ENCODE measurements at regions not wholly inside any gene's neighbourhood (a gene's known extent, or its start where the extent isn't known, plus 50 kb on each side); places are given as distances from the start of the nearest gene placed in this dataset.

DNA sequence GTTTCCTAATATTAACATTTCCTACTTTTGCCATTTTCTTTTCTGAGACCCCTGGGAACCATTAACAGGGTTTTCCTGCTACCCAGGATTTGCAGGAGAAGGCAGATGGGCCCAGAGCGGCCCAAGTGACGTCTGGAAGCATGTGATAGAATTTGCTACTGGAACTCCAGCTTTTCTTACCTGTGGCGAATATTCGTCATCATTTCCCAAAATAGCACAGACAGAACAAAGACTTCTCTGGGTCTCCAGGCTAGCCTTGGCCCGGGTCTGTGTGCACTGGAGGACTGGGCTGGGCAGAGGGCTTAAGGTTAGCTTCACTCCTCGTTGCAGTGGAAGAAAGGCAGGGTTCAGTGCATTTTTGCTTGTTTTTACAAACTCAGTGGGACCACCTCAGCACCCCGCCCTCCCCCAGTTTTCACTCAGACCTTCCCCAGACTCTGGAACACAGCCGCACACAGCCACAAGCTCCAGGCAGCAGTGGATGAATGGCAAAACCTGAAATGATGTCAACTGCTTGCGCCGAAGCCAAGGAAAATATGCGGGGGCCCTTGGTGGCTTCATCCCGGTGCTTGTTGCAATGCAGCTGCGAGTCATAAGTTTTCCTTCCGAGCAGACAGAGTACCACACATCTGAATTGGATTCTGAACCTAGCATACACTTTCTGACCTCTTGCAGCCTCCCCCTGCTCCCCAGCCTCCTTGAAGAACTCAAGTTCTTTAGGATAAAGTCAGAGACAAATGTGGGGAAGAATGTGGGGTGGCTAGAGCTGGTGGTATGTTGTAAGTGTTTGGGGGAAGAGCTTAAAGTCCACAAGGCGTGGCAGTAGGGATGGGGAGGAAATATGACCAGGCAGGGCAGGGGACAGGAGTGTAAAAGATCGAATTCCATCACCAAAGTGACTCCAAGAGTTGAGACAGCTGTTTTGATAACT is 586.0 kb downstream of the CCDC171 start:
- no peak overlapping the region for H3K4me3 ChIP-seq (ENCODE audit: low read length)
- H3K27ac ChIP-seq (ENCODE audit: low read length) = no peak overlapping the region
- no peaks in the 10 kb centered on the region for H3K9me3 ChIP-seq (ENCODE audit: insufficient read depth, low read depth, low read length)
- H3K27me3 ChIP-seq (ENCODE audit: insufficient read depth, low read length) = 0 out of 2 replicates have a peak, but pooled peaks cover 4% of the 10 kb centered on the region
- no peaks in the 10 kb centered on the region for H3K4me1 ChIP-seq (ENCODE audit: insufficient read depth, low read length)
- no peak overlapping the region for H3K9ac ChIP-seq (ENCODE audit: low read depth, low read length)
- no peaks in the 10 kb centered on the region for H3K36me3 ChIP-seq (ENCODE audit: insufficient read depth, low read depth, low read length)

DNA sequence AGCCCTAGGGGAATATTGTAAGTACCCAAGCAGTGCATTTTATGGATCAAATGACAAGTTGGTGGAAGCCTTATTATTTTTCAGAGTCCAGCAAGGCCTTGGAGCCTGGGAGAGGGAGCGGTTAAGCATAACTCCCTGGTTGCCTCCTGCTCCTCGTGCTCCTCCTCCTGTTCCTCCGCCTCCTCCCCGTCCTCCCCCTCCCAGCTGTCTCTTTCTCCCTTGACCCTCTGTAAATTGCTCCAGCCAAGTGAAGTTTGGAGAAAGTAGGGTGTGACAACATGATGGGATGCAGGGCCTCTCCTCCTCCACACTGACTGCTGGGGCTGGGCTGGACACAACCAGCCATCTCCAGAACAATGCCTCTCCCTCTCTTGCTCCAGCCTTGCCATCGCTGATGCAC is 586.9 kb downstream of the CCDC171 start:
- Histone ChIP-seq H3K4me3 (ENCODE audit: low read length) (no peak overlapping the region), H3K4me1 (ENCODE audit: insufficient read depth, low read length) (no peaks in the 10 kb centered on the region), H3K36me3 (ENCODE audit: insufficient read depth, low read depth, low read length) (no peaks in the 10 kb centered on the region), H3K27me3 (ENCODE audit: insufficient read depth, low read length) (no peaks in the 10 kb centered on the region), H3K9ac (ENCODE audit: low read depth, low read length) (no peak overlapping the region), H3K27ac (ENCODE audit: low read length) (no peak overlapping the region), H3K9me3 (ENCODE audit: insufficient read depth, low read depth, low read length) (no peaks in the 10 kb centered on the region)

GRCh38 chr9:16143310-16143709 is 590.5 kb downstream of the CCDC171 start:
- H3K27me3 ChIP-seq (ENCODE audit: insufficient read depth, low read length) = no peaks in the 10 kb centered on the region
- no peak overlapping the region for H3K4me3 ChIP-seq (ENCODE audit: low read length)
- no peak overlapping the region for H3K9ac ChIP-seq (ENCODE audit: low read depth, low read length)
- no peaks in the 10 kb centered on the region for H3K9me3 ChIP-seq (ENCODE audit: insufficient read depth, low read depth, low read length)
- H3K36me3 ChIP-seq (ENCODE audit: insufficient read depth, low read depth, low read length) = no peaks in the 10 kb centered on the region
- 0 out of 2 replicates have a peak, but pooled peaks cover 3% of the 10 kb centered on the region for H3K4me1 ChIP-seq (ENCODE audit: insufficient read depth, low read length)
- no peak overlapping the region for H3K27ac ChIP-seq (ENCODE audit: low read length)

DNA sequence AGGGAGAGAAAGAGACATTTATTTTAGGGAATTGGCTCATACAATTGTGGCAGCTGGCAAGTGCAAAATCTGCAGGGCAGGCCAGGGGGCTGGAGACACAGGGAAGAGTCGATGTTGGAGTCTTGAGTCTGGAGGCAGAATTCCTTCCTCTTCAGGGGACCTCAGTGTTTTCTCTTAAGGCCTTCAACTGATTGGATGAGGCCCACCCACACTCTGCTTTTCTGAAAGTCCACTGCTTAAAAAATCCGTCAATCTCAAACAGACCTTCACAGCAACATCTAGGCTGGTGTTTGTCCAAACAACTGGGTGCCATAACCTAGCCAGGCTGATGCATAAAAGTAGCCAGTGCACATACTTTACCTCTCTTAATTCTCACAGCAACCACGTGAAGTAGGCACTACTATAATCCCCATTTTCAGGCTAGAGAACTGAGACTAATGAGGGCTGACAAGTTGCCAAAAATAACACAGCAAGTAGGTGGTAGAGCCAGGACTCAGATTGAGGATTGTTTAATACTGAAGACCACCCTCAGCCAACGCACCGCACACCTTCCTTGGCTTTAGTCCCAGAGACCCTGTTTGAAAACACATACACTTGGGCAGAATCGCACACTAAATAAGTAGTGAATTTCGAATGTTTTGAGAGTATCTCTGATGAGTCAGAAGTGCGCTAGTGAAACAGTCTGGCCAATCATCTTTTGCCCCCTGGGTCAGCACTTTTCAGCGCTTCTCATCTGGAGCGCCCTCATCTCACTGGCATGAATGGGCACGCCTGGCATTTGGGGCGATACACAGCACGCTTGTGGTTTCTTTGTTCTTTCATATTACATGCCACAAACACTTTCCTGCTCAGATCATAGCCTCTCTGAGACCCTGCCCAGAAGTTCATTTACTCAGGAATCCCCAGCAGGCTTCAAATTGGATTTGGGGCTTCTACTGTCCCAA is 591.4 kb downstream of the CCDC171 start:
- Histone ChIP-seq H3K9ac (ENCODE audit: low read depth, low read length) (no peak overlapping the region), H3K36me3 (ENCODE audit: insufficient read depth, low read depth, low read length) (no peaks in the 10 kb centered on the region), H3K9me3 (ENCODE audit: insufficient read depth, low read depth, low read length) (no peaks in the 10 kb centered on the region), H3K4me3 (ENCODE audit: low read length) (no peak overlapping the region), H3K27ac (ENCODE audit: low read length) (no peak overlapping the region), H3K27me3 (ENCODE audit: insufficient read depth, low read length) (no peaks in the 10 kb centered on the region), H3K4me1 (ENCODE audit: insufficient read depth, low read length) (0 out of 2 replicates have a peak, but pooled peaks cover 3% of the 10 kb centered on the region)

GRCh38 chr9:16145196-16145950 is 592.5 kb downstream of the CCDC171 start:
- no peak overlapping the region for H3K27ac ChIP-seq (ENCODE audit: low read length)
- H3K9ac ChIP-seq (ENCODE audit: low read depth, low read length) = no peak overlapping the region
- H3K4me3 ChIP-seq (ENCODE audit: low read length) = no peak overlapping the region
- no peaks in the 10 kb centered on the region for H3K36me3 ChIP-seq (ENCODE audit: insufficient read depth, low read depth, low read length)
- no peaks in the 10 kb centered on the region for H3K27me3 ChIP-seq (ENCODE audit: insufficient read depth, low read length)
- H3K9me3 ChIP-seq (ENCODE audit: insufficient read depth, low read depth, low read length) = no peaks in the 10 kb centered on the region
- H3K4me1 ChIP-seq (ENCODE audit: insufficient read depth, low read length) = 0 out of 2 replicates have a peak, but pooled peaks cover 3% of the 10 kb centered on the region

DNA sequence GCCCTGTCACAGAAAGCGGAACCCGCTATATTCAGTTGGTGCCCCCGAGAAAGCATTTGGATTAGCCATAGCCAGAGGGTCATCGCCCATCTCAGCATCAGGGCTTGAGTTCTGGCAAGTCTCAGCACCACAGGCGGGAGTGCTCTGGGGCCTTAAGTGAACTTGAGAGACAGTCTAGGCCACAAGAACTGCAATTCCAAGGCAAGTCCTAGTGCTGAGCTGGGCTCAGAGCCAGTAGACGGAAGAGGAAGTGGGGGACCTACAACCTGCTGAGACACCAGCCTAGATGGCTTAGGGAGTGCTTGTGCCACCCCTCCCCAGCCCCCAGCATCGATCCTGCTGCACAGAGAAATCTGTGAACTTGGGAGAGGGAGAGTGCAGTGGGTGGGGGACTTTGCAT is 594.9 kb downstream of the CCDC171 start:
- no peak overlapping the region for H3K9ac ChIP-seq (ENCODE audit: low read depth, low read length)
- no peaks in the 10 kb centered on the region for H3K9me3 ChIP-seq (ENCODE audit: insufficient read depth, low read depth, low read length)
- H3K4me1 ChIP-seq (ENCODE audit: insufficient read depth, low read length) = peaks cover 3% of the 10 kb centered on the region; the same call in 1 of the 2 replicates
- H3K36me3 ChIP-seq (ENCODE audit: insufficient read depth, low read depth, low read length) = no peaks in the 10 kb centered on the region
- H3K27ac ChIP-seq (ENCODE audit: low read length) = no peak overlapping the region
- H3K4me3 ChIP-seq (ENCODE audit: low read length) = no peak overlapping the region
- H3K27me3 ChIP-seq (ENCODE audit: insufficient read depth, low read length) = 0 out of 2 replicates have a peak, but pooled peaks cover 3% of the 10 kb centered on the region

DNA sequence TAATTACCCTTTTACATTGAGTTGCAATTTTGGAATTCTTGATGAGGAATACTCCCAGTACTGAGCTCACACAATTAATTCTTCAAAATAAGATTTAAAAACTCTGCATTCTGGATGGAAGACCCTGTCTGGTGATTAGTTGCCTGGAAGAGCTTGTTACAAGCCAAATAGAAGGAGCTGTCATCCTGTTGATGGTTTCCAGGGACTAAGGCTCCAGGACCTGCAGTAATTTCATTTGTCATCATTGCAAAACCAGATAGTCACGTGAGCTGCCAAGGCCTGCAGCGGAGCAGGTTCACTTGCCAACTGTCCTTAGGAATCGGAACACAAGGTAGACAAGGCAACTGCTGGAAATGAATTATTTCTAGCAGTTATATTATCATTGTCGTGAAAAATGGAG is 597.7 kb downstream of the CCDC171 start:
- Histone ChIP-seq H3K9ac (ENCODE audit: low read depth, low read length) (no peak overlapping the region), H3K4me3 (ENCODE audit: low read length) (no peak overlapping the region), H3K27ac (ENCODE audit: low read length) (no peak overlapping the region), H3K36me3 (ENCODE audit: insufficient read depth, low read depth, low read length) (no peaks in the 10 kb centered on the region), H3K27me3 (ENCODE audit: insufficient read depth, low read length) (peaks cover 31% of the 10 kb centered on the region), H3K4me1 (ENCODE audit: insufficient read depth, low read length) (peaks cover 1% of the 10 kb centered on the region; the same call in 1 of the 2 replicates), H3K9me3 (ENCODE audit: insufficient read depth, low read depth, low read length) (no peaks in the 10 kb centered on the region)

GRCh38 chr9:16150938-16151650 is 598.3 kb downstream of the CCDC171 start:
- no peak overlapping the region for H3K27ac ChIP-seq (ENCODE audit: low read length)
- H3K36me3 ChIP-seq (ENCODE audit: insufficient read depth, low read depth, low read length) = no peaks in the 10 kb centered on the region
- no peak overlapping the region for H3K4me3 ChIP-seq (ENCODE audit: low read length)
- no peak overlapping the region for H3K9ac ChIP-seq (ENCODE audit: low read depth, low read length)
- H3K4me1 ChIP-seq (ENCODE audit: insufficient read depth, low read length) = no peaks in the 10 kb centered on the region; the same call in 1 of the 2 replicates
- no peaks in the 10 kb centered on the region for H3K9me3 ChIP-seq (ENCODE audit: insufficient read depth, low read depth, low read length)
- peaks cover 36% of the 10 kb centered on the region for H3K27me3 ChIP-seq (ENCODE audit: insufficient read depth, low read length)

DNA sequence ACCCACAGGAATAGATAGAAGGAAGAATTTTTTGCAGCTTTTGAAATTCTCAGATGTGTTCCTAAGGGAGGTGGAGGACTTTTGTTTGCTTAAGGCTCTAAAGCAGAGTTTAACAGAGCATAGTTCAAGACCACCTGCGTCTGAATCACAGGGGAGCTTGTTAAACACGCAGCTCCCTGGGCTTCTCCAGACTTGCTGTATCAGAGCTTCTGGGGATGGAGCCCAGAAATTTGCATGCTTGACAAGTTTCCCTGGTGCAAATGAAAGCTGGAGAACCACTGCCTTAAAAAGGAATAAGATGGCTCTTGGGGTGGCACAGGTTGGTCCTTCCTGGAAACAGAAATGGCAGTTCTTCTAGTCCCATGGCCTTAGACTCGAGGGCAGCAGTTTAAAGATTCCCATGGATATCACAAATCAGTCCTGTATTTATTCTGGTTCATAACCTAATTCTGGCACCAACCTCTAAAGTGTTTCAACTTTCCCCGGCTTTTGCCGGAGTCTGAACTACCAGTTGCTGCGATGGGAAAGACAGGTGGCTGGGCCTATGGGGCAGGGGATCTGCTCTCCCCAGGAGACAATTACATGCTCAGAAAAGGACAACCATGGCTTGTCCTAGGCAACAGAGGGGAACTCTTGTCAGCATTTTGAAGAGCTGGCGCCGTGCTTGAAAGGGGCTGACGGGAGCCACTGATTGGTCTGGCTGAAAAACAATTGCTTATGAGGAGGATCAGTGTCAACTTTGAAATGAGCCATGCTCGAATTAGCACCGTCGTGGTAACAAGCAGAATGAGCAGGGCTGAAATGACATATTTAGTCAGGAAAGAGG is 599.6 kb downstream of the CCDC171 start:
- H3K9me3 ChIP-seq (ENCODE audit: insufficient read depth, low read depth, low read length) = no peaks in the 10 kb centered on the region
- no peaks in the 10 kb centered on the region for H3K36me3 ChIP-seq (ENCODE audit: insufficient read depth, low read depth, low read length)
- no peak overlapping the region for H3K9ac ChIP-seq (ENCODE audit: low read depth, low read length)
- H3K27me3 ChIP-seq (ENCODE audit: insufficient read depth, low read length) = peaks cover 39% of the 10 kb centered on the region
- H3K4me1 ChIP-seq (ENCODE audit: insufficient read depth, low read length) = peaks cover 3% of the 10 kb centered on the region; the same call in 1 of the 2 replicates
- no peak overlapping the region for H3K4me3 ChIP-seq (ENCODE audit: low read length)
- no peak overlapping the region for H3K27ac ChIP-seq (ENCODE audit: low read length)

- H3K36me3 ChIP-seq (ENCODE audit: insufficient read depth, low read depth, low read length) = no peaks in the 10 kb centered on the region
- H3K9ac ChIP-seq (ENCODE audit: low read depth, low read length) = no peak overlapping the region
- no peaks in the 10 kb centered on the region for H3K9me3 ChIP-seq (ENCODE audit: insufficient read depth, low read depth, low read length)
- no peak overlapping the region for H3K27ac ChIP-seq (ENCODE audit: low read length)
- H3K27me3 ChIP-seq (ENCODE audit: insufficient read depth, low read length) = peaks cover 39% of the 10 kb centered on the region
- no peak overlapping the region for H3K4me3 ChIP-seq (ENCODE audit: low read length)
- H3K4me1 ChIP-seq (ENCODE audit: insufficient read depth, low read length) = peaks cover 4% of the 10 kb centered on the region; the same call in 1 of the 2 replicates
Observed at GRCh38 chr9:16153221-16153620, 600.4 kb downstream of the CCDC171 start.
